Hematopoietic multipotent progenitor cell treated with erythropoietin and hydrocortisone succinate and interleukin-3 and kit ligand, for 15 days (in vitro differentiated cells): ENCODE measurements at regions not wholly inside any gene's neighbourhood (a gene's known extent, or its start where the extent isn't known, plus 50 kb on each side); places are given as distances from the start of the nearest gene placed in this dataset.

Experiments
- DNase-seq: peaks from one replicate; pipeline ENCODE4 v3.0.0-alpha.2; 2015; ENCODE audit warnings: low spot score

DNA sequence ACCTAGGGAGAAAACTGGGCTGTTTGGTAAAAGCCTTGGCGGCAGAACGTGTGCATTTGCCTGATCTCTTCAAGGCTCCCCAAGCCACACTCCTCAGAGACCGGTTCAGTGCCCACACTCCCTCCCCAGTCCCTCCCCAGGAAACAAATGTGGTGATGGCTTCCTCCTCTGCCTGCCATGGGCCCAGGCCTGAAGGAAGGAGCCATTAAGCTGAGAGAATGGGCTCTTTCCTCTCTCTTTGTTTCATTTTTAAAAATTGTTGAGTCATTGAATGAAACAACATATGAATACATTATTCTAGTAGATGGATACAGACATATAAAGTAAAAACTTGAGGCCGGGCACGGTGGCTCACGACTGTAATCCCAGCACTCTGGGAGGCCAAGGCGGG is 50.6 kb upstream of the YWHAQ start:
- DNase-seq: no peak

DNA sequence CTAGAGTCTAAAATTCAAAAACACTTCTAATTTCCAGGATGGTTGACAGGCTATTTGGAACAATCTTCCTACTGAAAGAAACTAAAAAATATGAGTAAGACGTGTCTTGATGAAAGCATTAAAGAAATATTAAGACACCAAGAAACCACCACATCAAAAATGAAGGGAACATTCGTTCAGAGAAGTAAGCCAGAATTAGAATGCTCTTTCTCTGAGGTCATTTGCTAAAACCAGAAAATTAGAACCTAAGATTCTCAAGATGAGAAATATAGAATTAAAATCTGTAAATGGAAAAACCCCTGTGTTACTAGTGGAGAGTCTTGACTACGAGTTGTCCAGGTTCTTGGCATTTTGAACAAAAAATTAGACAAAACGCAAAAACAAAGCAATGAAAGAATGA is 54.8 kb upstream of the YWHAQ start:
- DNase-seq: no peak

DNA sequence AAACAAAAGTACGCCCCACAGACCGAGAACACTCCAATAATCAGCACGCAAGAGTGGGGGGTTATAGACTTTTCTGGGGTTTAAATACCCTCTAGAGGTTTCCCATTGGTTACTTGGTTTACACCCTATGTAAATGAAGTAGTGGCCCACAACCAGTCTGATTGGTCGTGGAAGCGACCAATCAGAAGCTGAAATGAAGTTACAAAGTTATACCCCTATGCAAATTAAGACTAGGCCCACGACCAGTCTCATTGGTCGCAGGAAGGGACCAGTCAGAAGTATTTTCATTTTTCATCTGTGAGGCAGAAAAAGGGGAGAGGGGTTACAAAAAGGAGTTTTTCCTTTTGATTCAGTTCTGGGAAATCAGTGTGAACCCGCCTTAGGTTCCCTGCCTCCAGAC is 55.3 kb upstream of the YWHAQ start:
- DNase-seq: no peak

DNA sequence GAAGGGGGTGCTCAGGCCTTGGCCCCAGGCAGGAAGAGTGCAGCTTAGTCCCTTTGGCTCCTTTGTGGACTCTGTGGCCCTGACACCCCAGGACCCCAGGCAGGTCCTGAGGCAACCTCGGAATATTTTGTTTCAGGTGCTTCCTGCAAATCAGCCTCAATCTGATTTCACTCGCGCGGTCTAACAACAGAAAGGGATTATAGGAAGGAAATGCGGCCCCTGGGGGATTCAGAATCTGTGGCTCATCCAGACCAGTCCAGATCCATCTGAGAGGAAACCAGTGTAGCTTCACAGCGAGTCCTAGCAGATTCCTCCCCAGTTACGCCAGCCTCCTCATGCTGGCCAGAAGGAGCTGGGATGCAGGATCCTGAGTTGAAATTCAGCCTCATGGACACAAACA is 59.5 kb upstream of the YWHAQ start:
- no peak for DNase-seq

DNA sequence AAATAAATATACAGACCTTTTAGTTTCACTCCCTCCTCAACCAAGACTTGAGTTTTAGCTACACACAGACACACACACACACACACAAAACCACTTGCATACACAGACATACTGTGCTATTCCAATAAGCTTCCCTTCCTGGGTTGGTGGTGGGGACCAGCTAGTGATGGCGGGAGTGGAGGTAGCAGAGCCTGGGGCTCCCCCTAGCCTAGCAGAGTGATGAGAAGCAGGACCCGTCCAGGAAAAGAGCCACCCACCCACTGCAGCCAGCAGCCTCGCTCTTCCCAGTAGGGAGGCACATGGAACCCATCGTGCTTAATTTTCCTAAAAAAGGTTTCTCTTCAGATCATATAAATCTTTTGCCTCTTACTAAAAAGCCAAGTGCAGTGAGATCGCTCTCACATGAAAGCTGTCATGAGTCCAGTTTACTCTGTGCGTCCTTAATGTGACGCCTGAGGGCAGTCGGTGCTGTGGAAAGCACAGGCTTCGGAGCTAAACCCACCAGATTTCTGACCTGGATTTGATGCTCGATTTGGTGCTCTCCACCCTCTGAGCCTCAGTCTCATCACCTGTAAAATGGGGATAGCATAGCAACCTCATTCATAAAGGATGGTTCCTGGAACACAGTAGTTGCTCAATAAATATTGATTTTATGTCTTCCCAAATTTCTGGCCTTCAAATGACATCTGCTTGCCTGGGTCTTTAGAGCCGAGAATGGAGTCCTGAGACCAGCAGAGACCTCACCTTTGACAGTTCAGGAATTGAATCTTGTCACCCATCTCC is 60.1 kb upstream of the YWHAQ start:
- DNase-seq: no peak

DNA sequence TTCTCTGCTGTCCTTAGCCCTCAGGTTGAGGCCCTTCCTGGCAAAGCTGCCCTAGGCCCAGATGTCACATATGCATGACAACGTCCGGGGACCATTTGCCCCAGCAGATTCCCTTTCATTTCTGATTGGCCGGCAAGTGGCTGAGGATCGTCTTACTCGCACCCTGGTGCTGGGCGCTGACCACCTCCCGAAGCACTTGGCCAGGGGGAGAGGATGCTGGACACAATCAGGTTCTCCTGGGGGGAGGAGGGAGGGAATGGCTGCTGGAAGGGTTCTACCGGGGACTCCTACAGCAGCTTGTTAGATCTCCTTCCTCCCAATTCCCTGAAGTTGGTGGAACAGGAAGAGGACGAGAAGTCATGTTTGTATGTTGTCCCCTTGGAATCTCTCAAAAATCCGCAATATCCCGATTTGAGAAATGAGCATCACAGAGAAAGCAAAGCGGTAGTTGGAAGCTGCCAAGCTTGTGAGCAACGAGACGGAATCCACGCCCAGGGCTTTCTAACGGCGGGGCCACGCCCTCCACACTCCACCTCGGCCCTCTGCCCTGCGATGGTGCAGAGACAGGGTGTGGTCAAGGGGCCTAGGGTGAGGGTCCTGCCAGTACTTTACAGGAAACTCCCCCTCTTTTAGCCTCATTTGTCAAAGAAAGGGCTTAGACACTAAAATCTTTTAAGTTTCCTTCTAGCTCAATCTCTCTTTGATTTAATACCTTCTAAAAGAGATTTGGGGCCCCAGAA is 61.8 kb upstream of the YWHAQ start:
- no peak for DNase-seq

DNA sequence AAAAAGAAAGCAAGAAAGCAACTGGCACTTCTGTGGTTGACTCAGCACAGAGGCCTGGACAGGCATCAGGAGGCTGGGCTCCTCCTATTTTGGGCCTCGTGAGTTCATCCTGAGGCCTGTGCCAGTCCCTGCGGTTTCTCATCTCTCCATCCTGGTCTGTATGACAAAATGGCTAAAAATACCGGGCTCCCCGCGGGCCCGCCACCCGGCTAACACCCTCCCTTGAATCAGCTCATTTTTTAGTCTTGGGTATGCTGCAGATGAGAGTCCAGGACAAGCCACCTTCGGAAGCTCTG is 62.3 kb upstream of the YWHAQ start:
- DNase-seq: no peak

DNA sequence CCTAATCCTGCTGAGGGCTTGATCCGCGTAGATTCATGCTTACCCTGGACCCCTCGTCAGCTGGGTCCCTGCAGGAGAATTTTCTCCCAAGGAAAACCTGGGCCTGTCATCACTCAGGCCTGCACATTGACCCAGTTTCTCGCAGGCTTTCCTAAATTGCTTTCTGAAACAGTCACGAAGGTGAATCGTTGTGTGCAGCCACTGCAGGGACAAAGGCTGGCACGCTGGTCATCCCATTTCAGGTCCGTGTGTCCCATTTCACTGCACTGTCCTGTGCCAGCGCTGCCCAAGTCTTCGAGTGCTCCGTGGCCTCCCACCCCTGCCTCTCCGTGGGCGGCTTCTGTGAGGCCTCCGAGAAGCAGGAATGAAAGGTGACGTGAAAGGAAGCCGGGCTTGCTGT is 62.8 kb upstream of the YWHAQ start:
- DNase-seq: no peak

DNA sequence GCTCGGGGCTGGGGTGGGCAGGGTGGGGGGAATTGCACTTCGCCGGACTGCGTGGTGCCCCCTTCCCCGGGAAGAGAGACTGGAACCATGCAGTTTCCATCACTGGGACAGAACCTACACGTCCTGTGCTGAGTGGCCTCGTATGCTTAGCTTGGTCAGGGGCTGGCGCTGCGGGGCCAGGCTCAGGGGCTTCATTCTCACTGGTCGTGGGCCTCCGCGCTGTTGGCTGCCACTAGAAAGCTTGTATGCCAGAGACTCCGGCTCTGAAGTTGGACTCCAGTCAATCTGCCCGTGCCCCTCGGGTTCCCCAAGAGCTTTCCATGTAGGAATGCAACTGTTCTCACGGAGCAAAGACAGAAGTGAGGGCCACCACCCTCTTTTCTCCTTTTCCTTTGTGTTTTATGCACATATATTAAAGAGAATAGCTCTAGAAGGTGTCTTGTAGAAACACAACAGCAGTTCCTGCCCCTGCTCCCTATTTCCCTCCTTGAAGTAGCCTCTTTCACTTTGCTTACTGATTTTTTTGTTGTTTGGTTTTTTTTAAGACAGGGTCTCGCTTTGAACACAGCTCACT is 64.0 kb upstream of the YWHAQ start:
- no peak for DNase-seq

DNA sequence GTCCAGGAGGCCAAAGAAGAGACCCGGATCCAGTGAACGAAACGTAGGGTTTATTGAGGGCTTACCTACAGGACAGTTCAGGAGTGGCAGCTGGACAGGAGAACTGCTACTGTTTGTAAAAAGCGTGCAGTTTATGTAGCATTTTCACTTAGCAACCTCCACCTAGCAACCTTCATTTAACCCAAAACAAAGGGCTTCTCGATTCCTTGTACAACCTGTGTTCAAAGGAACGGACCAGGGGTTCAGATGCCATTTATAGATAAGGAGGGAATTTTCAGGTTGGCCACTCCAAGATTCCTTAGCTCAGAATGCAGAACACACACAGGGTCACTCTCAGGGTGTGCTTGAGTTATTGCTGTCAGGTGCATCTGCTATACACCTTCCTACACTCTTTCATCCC is 65.1 kb upstream of the YWHAQ start:
- DNase-seq: no peak

DNA sequence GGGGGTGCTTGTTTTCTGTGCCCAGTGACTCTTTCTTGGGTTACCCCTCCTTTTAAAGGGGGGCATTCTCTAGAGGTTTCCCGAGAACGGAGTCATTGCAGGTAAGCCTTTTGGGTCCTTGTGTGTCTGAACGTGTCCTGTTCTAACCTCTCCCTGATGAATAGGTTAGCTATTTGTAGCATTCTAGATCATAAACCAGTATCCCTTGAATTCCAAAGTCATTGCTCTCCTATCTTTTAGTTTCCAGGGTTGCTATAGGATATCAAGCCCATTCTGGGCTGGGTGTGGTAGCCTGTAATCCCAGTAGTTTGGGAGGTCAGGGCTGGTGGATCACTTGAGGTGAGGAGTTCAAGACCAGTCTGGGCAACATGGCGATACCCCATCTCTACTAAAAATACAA is 65.9 kb upstream of the YWHAQ start:
- DNase-seq: no peak

DNA sequence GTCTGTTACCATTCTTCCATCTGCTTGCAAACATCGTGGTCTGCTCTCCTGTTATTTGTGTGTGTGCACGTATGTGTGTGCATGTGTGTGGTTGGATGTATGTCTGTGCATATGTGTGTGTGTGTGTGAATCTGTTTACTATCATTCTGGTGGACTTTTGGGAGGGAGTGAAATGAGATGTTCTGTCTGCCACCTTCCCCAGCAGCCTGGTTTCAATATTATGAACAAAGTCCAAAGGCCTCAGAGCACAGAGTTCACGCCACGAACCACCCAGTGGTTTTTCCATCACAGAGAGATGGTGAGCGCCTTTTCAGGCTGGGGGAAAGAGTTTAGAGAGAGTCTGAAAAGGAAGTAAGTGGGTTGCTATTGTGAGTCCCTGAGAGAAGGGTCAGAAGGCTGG is 67.1 kb upstream of the YWHAQ start:
- DNase-seq: no peak

DNA sequence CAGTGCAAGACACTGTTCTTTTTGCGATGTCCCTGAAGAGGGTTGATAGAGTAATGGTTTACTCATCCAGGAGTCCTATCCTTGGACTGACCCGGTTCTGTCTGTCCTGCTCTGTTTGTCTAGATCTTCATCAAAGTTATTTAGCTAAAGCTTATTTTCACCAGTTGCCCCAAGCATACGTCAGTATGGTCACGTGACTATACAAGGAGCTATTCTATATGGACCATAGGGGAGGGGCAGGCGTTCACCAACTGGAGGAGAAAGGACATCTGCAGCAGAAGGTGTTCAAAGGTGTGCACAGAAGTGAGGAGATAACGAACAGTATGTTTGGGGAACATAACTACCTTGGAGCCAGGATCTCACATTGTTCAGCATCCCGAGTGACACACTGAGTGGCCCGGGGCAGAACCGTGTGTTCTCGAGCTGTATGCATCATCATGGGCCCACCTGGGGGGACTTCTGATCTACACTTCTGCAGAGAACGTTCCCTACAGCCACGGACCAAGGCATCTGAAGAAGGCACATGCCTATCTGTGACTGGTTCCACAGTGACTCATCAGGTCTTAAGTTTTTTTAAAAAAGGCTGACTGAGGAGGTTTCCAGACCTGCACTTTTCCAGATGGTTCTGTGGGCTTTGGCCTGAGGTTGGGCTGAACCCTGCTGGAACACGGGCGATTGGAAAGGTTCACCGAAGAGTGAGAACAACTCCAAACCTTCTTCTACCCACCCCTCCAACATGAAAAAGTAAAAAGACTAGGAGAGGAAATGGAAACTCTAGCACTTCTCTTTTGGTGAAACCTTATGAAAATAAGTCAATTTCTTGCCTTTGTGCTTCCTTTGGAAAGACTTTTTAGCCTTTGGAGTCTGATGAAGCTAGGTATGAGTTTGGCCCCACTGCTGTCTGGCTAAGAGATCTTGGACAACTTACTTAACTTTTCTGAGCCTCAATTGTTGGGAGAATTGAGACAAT is 68.6 kb upstream of the YWHAQ start:
- DNase-seq: no peak

DNA sequence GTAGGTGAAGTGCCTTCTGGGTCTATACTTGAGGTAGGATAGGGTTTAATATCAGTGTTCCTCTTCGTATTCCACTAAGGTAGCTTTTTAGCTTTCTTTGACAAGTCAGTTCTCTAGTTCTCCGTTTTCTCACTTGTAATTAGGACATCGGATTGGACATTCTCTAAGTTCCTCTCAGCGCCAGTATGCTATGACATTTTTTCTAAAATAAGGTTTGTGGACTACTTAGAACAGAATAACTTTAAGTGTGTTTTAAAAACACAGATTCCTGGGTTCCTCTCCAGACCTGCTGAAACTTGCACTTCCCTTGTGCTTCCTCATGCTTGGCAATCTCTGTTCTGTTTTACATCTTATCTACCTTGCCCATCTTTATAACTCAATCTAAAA is 69.3 kb upstream of the YWHAQ start:
- no peak for DNase-seq

DNA sequence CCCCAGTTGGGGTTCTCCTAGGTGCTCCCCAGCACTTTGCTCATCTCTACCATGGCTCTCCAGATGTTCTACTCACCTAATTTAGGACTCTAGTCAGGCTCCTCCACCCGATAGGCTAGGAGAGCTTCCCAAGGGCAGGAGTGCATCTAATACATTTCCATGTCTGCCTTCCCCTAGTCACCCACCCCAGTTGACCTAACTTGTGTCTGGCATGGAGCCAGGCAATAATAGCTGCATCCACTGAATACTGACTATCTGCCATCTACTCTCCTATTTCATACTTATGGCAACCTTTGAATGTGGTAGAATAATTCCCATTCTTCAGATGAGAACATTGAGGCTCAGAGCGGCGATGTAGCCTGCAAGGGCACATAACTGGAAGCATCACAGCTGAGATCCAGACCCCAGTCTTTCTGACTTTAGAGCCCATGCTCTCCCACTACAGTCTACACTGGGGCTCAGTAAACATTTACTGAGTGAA is 71.8 kb upstream of the YWHAQ start:
- no peak for DNase-seq

DNA sequence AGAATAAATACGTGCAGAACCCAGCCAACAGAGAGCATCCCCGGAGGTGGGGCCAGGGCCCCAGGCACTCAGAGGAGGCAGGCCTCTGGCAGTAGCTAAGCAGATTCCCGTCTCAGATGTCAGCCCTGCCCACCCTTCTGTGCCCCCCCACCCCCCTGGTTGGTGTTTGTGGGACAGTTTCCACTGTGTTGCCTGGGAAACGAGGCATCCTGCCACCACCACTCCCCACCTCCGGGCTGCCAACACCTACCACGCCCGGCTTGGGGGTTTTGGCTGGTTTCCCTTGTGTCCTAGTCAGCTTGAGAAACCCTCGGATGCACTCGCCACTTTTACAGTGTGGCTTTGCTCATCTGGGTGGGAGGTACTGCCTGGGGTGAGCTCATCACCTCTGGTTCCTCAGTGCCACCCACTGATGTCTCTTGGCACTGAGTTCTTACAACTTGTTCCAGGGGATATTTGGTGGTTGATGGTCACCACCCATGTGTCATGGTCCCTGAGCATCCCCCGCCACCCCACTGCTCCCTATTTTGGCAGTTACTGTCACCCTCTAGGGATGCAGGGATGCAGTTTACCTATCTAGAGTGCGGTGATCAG is 72.4 kb upstream of the YWHAQ start:
- DNase-seq: no peak

DNA sequence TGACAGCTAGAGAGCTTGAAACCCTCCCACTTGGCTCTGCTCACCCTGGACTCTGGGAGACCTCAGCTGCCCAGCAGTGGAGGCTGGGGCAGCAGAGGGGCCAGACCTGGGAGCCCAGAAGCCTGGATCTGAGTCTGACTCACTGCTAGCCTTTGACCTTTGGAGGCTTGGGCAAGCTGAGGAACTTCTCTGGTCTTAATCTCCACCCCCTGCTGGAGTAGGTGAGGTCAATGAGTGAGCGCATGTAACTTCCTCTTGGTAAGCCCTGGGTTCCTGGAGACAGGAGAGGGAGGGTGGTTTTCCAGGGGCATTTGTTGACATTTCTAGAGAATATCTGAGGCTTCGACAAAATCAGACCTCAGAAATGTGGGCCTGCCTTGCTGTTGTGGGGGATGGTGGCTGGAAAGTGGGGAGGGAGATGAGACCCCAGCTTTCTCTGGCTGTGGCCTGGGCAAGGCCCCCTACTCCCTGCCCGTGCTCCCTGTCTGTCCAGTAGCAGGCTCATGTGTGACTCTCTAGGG is 73.0 kb upstream of the YWHAQ start:
- DNase-seq: no peak

DNA sequence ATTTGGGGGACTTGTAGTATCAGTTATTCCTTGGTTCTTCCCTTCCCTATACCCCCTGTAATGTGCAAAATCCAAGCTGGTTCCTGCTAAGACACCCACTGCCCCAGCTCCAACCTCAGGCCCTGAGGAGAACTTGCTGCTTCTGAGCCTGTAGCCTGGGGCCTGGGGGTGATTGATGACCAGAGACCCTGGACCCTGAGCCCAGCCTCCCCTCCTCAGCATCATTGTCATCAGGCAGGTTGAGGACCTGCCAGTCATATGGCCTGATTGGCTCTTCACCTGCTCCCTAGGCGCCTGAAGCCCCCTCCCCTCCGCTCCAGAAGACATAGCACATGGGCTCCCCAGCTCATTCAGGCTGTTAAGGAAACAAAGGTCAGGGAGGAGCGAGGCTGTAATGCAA is 73.8 kb upstream of the YWHAQ start:
- DNase-seq: no peak

DNA sequence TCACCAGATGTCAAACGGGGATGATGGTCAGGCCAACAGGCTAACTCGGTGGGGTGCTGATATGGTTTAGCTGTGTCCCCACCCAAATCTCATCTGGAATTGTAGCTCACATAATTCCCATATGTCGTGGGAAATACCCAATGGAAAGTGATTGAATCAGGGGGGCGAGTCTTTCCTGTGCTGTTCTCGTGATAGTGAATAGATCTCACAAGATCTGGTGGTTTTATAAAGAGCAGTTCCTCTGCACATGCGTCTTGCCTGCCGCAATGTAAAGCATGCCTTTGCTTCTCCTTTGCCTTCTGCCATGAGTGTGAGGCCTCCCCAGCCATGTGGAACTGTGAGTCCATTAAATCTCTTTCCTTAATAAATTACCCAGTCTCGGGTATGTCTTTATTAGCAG is 74.4 kb upstream of the YWHAQ start:
- DNase-seq: no peak

DNA sequence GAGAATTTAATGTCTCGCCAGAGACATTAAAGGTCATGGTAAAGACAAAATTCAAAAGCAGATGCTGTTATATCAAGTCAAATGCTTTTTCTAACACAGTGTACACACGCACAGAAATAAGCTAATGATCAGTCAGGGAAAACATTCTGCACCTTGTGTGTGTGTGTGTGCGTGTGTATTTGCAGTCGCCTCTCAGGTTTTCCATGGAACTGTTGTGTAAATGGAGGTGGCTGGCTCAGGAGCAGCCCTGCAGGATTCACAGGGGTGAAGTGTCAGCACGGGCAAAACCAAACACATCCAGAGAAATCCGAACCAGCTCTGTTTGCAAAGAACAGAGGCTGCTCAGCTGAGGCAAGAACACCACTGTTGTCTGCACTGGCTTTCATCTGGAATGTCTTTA is 76.2 kb upstream of the YWHAQ start:
- no peak for DNase-seq

DNA sequence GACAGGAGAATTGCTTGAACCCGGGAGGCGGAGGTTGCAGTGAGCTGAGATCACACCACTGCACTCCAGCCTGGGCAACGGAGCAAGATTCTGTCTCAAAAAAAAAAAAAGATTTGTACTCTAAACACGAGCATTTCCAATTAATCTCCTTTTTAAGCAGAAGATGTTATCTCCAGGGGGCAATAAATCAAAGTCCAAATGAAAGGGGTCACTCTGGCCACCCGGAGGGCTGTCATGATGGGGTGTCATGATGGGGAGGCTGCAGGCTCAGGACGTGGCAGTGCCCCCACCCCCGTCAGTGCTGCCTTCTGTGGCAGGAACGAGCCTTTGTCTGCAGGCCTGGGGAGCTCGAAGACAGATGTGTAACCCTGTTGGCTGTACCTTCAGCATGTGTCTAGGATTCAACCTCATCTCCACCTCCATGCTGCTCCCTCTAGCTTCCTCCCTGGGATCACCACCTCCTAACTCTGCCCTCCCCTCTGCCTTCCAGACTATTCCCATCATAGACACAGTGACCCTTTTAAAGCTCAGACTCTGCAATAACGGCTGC is 76.9 kb upstream of the YWHAQ start:
- no peak for DNase-seq
